CD14-positive monocyte (primary cell): ENCODE measurements at regions not wholly inside any gene's neighbourhood (a gene's known extent, or its start where the extent isn't known, plus 50 kb on each side); places are given as distances from the start of the nearest gene placed in this dataset.

Experiments
- DNase-seq, 3 donors: peaks; one replicate each; pipeline ENCODE4 v3.0.0-alpha.2; 2011 to 2022
- H2AFZ ChIP-seq: 2 replicates; pipeline ENCODE4 v1.6.0; 2012; ENCODE audit warnings: mild to moderate bottlenecking, low read depth, low read length, inconsistent platforms; ENCODE audit not compliant: insufficient read depth, poor library complexity, severe bottlenecking
- H3K27ac ChIP-seq, 2 donors: 1 replicate in 1 of 2; 2 replicates in 1 of 2; pipeline ENCODE4 v1.5.1; 2012 to 2013; ENCODE audit warnings: low read length in 2 of 2, control low read depth in 1 of 2, inconsistent platforms in 1 of 2, low read depth in 1 of 2, mild to moderate bottlenecking in 1 of 2
- H3K27me3 ChIP-seq, 2 donors: one replicate each; pipeline versions ENCODE4 v1.6.0 to v1.6.1; 2011 to 2013; ENCODE audit warnings: low read length in 2 of 2; ENCODE audit not compliant: control insufficient read depth in 2 of 2, insufficient read depth in 2 of 2
- H3K36me3 ChIP-seq, 2 donors: replicated peaks in 1 of 2; 1 replicate in 1 of 2; 2 replicates in 1 of 2; pipeline versions ENCODE4 v1.5.1 to v1.6.1; 2012 to 2013; ENCODE audit warnings: low read length in 2 of 2, control low read depth in 1 of 2, inconsistent platforms in 1 of 2, mild to moderate bottlenecking in 1 of 2; ENCODE audit not compliant: insufficient read depth in 2 of 2, control insufficient read depth in 1 of 2
- H3K4me1 ChIP-seq, 2 donors: 1 replicate in 1 of 2; 2 replicates in 1 of 2; pipeline versions ENCODE4 v1.5.1 to v1.6.1; 2012 to 2013; ENCODE audit warnings: low read length in 2 of 2, control low read depth in 1 of 2, inconsistent platforms in 1 of 2, mild to moderate bottlenecking in 1 of 2, moderate library complexity in 1 of 2; ENCODE audit not compliant: insufficient read depth in 2 of 2, control insufficient read depth in 1 of 2
- H3K4me2 ChIP-seq: replicated peaks from 2 replicates; pipeline ENCODE3; 2012; ENCODE audit warnings: low read length, moderate library complexity, mild to moderate bottlenecking; ENCODE audit not compliant: poor library complexity, severe bottlenecking; ENCODE audit errors: extremely low read depth
- H3K4me3 ChIP-seq, 3 experiments: fragments of 200-600 bp in 1 of 3; sonication (generic) in 1 of 3; replicated peaks in 1 of 3; 1 replicate in 2 of 3; 2 replicates in 1 of 3; pipeline ENCODE4 v1.5.1; 2011 to 2013; ENCODE audit warnings: low read length in 3 of 3, mild to moderate bottlenecking in 3 of 3, control low read depth in 2 of 3, low read depth in 2 of 3, inconsistent platforms in 1 of 3, moderate library complexity in 1 of 3
- H3K79me2 ChIP-seq: 2 replicates; pipeline ENCODE4 v1.6.0; 2012; ENCODE audit warnings: mild to moderate bottlenecking, control low read depth, inconsistent platforms, low read length, moderate library complexity; ENCODE audit not compliant: insufficient read depth
- H3K9ac ChIP-seq: 2 replicates; pipeline ENCODE4 v1.6.0; 2017; ENCODE audit warnings: low read length, mild to moderate bottlenecking; ENCODE audit not compliant: insufficient read depth, poor library complexity, severe bottlenecking
- H3K9me3 ChIP-seq, 2 donors: replicated peaks in 1 of 2; 1 replicate in 1 of 2; 2 replicates in 1 of 2; pipeline versions ENCODE4 v1.5.1 to v1.6.1; 2012 to 2013; ENCODE audit warnings: low read length in 2 of 2, control low read depth in 1 of 2; ENCODE audit not compliant: control insufficient read depth in 1 of 2, insufficient read depth in 1 of 2
- H4K20me1 ChIP-seq: 2 replicates; pipeline ENCODE4 v1.6.0; 2012; ENCODE audit warnings: mild to moderate bottlenecking, low read length, control low read depth, moderate library complexity; ENCODE audit not compliant: insufficient read depth
- H3K27ac Mint-ChIP-seq, 7 donors: one replicate each; pipeline ENCODE4 v1.8.0; 2020; ENCODE audit warnings: mild to moderate bottlenecking in 7 of 7, mixed read lengths in 7 of 7, moderate library complexity in 6 of 7, inconsistent platforms in 2 of 7
- H3K27me3 Mint-ChIP-seq, 3 donors: one replicate each; pipeline ENCODE4 v1.8.0; 2021 to 2022; ENCODE audit warnings: low read depth in 3 of 3, mild to moderate bottlenecking in 3 of 3, mixed read lengths in 3 of 3, moderate library complexity in 3 of 3, inconsistent platforms in 1 of 3
- H3K36me3 Mint-ChIP-seq, 2 donors: one replicate each; pipeline ENCODE4 v1.8.0; 2020; ENCODE audit warnings: mixed read lengths in 2 of 2, inconsistent platforms in 1 of 2, mild to moderate bottlenecking in 1 of 2
- H3K4me1 Mint-ChIP-seq: one replicate; pipeline ENCODE4 v1.8.0; 2020; ENCODE audit warnings: mild to moderate bottlenecking, mixed read lengths
- H3K4me3 Mint-ChIP-seq, 2 donors: one replicate each; pipeline ENCODE4 v1.8.0; 2020; ENCODE audit warnings: mild to moderate bottlenecking in 2 of 2, mixed read lengths in 2 of 2, moderate library complexity in 1 of 2
- H3K9me3 Mint-ChIP-seq, 7 donors: one replicate each; pipeline ENCODE4 v1.8.0; 2020 to 2022; ENCODE audit warnings: mixed read lengths in 7 of 7, mild to moderate bottlenecking in 6 of 7, moderate library complexity in 6 of 7, inconsistent platforms in 2 of 7
- CTCF ChIP-seq: fragments of 200-600 bp; IDR thresholded peaks from one replicate; pipeline ENCODE4 v1.8.0; 2022; ENCODE audit warnings: antibody characterized with exemption, mild to moderate bottlenecking
- WGBS: methylation state at CpG from one replicate; pipeline ENCODE4 v1.1.5; 2013; ENCODE audit warnings: missing lambda C conversion rate; ENCODE audit not compliant: insufficient coverage; 5-methylcytosine and 5-hydroxymethylcytosine counted together
- intact Hi-C, 2 donors: fragments of 100-400 bp; cut with micrococcal nuclease; formaldehyde crosslinking; loops; one replicate each; pipeline versions ENCODE4 v1.15.0 to v1.15.1; 2023

- intact Hi-C loops, result no loop called here
- Histone ChIP-seq H3K79me2 (no peaks in the 10 kb centered on the region), H3K36me3 (no peaks in the 10 kb centered on the region), H3K4me3 (no peak overlapping the region), H3K27me3 (no peaks in the 10 kb centered on the region), H3K4me2 (no peak overlapping the region), H3K9ac (no peak overlapping the region), H2AFZ (no peak overlapping the region), H3K27ac (no peak overlapping the region), H3K9me3 (no peaks in the 10 kb centered on the region), H3K4me1 (no peaks in the 10 kb centered on the region), H4K20me1 (no peaks in the 10 kb centered on the region)
- no peaks in the 10 kb centered on the region for H3K27me3 Mint-ChIP-seq
- no peak overlapping the region for H3K27ac Mint-ChIP-seq
- H3K4me3 Mint-ChIP-seq, result no peak overlapping the region
- no peaks in the 10 kb centered on the region for H3K36me3 Mint-ChIP-seq
- no peak for DNase-seq
- TF ChIP-seq CTCF, result no peak
- no peaks in the 10 kb centered on the region for H3K9me3 Mint-ChIP-seq
- H3K4me1 Mint-ChIP-seq, result no peaks in the 10 kb centered on the region
Measured at GRCh38 chr5:103360475-103360874, 101.9 kb downstream of the MACIR start.

- TF ChIP-seq CTCF, result no peak
- Mint-ChIP-seq H3K4me3 (no peak overlapping the region), H3K27ac (no peak overlapping the region), H3K9me3 (no peaks in the 10 kb centered on the region), H3K4me1 (no peaks in the 10 kb centered on the region), H3K36me3 (no peaks in the 10 kb centered on the region), H3K27me3 (no peaks in the 10 kb centered on the region)
- H2AFZ ChIP-seq, result no peak overlapping the region
- no peaks in the 10 kb centered on the region for H3K4me1 ChIP-seq
- no peak for DNase-seq
- H4K20me1 ChIP-seq, result no peaks in the 10 kb centered on the region
- H3K27ac ChIP-seq, result no peak overlapping the region
- no peaks in the 10 kb centered on the region for H3K36me3 ChIP-seq
- H3K79me2 ChIP-seq, result no peaks in the 10 kb centered on the region
- intact Hi-C loops, result no loop called here
- no peaks in the 10 kb centered on the region for H3K27me3 ChIP-seq
- H3K4me2 ChIP-seq, result no peak overlapping the region
- no peak overlapping the region for H3K4me3 ChIP-seq
- no CpG with 5 or more reads among the region's 6 CpGs for WGBS
- no peak overlapping the region for H3K9ac ChIP-seq
- no peaks in the 10 kb centered on the region for H3K9me3 ChIP-seq
Measured at GRCh38 chr5:103358305-103358995, 99.9 kb downstream of the MACIR start.
